ENCODE measurements at regions not wholly inside any gene's neighbourhood (a gene's known extent, or its start where the extent isn't known, plus 50 kb on each side); places are given as distances from the start of the nearest gene placed in this dataset.
"Not testable (repeated sequence)": the region's sequence is repeated elsewhere in the genome, so short reads cannot be mapped to it uniquely, and the experiment has no call there.

GRCh38 chr10:6677129-6677528 is 97.1 kb upstream of the PRKCQ start:
- DNase-seq, result not testable (repeated sequence)

- DNase-seq, result no peak
Observed at GRCh38 chr10:6674291-6674690, 94.2 kb upstream of the PRKCQ start.

GRCh38 chr10:6671976-6672375 is 91.9 kb upstream of the PRKCQ start:
- DNase-seq, result no peak

GRCh38 chr10:6669269-6669859 is 89.3 kb upstream of the PRKCQ start:
- DNase-seq, result peak; percentile 52

GRCh38 chr10:6667679-6668270 is 87.7 kb upstream of the PRKCQ start:
- peak; percentile 46 for DNase-seq

GRCh38 chr10:6667150-6667549 is 87.1 kb upstream of the PRKCQ start:
- DNase-seq, result no peak

- DNase-seq, result peak; percentile 82
Observed at GRCh38 chr10:6665847-6666246, 85.8 kb upstream of the PRKCQ start.

- DNase-seq, result no peak
Observed at GRCh38 chr10:6660460-6660859, 80.4 kb upstream of the PRKCQ start.

- no peak for DNase-seq
Observed at GRCh38 chr10:6659451-6659850, 79.4 kb upstream of the PRKCQ start.

GRCh38 chr10:6657669-6658068 is 77.6 kb upstream of the PRKCQ start:
- DNase-seq, result no peak

- DNase-seq, result no peak
Observed at GRCh38 chr10:6657196-6657595, 77.1 kb upstream of the PRKCQ start.

- no peak for DNase-seq
Observed at GRCh38 chr10:6654571-6654970, 74.5 kb upstream of the PRKCQ start.

- DNase-seq, result no peak
Observed at GRCh38 chr10:6650586-6650985, 70.5 kb upstream of the PRKCQ start.

- DNase-seq, result no peak
Observed at GRCh38 chr10:6649903-6650302, 69.8 kb upstream of the PRKCQ start.

GRCh38 chr10:6648894-6649720 is 69.0 kb upstream of the PRKCQ start:
- DNase-seq, result no peak

GRCh38 chr10:6647811-6648526 is 67.9 kb upstream of the PRKCQ start:
- peak; percentile 73 for DNase-seq

- peak; percentile 61 for DNase-seq
Observed at GRCh38 chr10:6643962-6644361, 63.9 kb upstream of the PRKCQ start.

- DNase-seq, result no peak
Observed at GRCh38 chr10:6642876-6643275, 62.8 kb upstream of the PRKCQ start.

GRCh38 chr10:6640433-6641040 is 60.5 kb upstream of the PRKCQ start:
- DNase-seq, result no peak

- no peak for DNase-seq
Observed at GRCh38 chr10:6637053-6637452, 57.0 kb upstream of the PRKCQ start.

GRCh38 chr10:6635784-6636183 is 55.7 kb upstream of the PRKCQ start:
- DNase-seq, result no peak

Measured in CD4-positive, alpha-beta T cell treated with Interleukin-4 for 4 hours (primary cell).